NT2/D1 (cell line): ENCODE measurements at regions not wholly inside any gene's neighbourhood (a gene's known extent, or its start where the extent isn't known, plus 50 kb on each side); places are given as distances from the start of the nearest gene placed in this dataset.

ENCODE experiments used
- SUZ12 ChIP-seq: IDR thresholded peaks from 2 replicates; pipeline ENCODE4 v1.6.1; 2011; ENCODE audit not compliant: insufficient read length, insufficient read depth; ENCODE audit errors: extremely low read depth
- ZNF274 ChIP-seq: IDR thresholded peaks from 2 replicates; pipeline ENCODE4 v1.6.1; 2011; ENCODE audit warnings: mild to moderate bottlenecking, low read depth, low read length

DNA sequence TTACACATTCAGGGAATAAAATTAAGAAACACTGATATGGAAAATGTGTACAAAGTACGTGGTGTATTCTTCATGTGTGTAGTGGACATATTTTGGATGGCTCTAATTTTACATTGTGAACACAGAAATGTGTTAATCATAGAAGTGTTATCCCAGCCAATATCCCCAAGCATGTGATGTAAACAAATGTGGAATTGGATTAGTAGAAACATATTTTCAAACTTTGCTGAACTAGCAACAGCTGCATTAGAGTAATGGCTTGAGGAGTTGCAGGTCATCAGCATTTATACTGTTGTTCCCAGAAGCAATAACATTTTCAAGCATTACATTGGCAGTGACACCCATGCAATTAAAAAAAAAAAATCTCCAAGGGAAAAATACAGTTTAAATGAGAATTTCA, 600.6 kb downstream of the SLITRK1 start:
- TF ChIP-seq SUZ12 (no peak), ZNF274 (no peak)
